ENCODE measurements at regions not wholly inside any gene's neighbourhood (a gene's known extent, or its start where the extent isn't known, plus 50 kb on each side); places are given as distances from the start of the nearest gene placed in this dataset.

DNA sequence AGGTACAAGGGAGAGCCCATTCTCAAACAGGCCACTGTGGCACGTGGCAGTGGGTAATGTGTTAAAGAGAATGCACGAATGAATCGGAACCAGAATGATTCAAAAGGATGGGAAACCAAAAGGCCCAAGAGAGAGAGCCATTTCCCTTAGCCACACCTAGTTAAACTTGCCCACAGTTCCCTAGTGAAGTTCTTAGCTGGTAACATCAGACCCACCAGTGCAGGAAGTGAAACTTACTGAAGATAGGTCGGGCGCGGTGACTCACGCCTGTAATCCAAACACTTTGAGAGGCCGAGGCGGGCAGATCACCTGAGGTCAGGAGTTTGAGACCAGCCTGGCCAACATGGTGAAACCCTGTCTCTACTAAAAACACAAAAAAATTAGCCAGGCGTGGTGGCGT lies 97.1 kb downstream of the MEX3B start:
- H3K27ac ChIP-seq, result no peak overlapping the region
- no peaks in the 10 kb centered on the region for H3K4me1 ChIP-seq (ENCODE audit: low read depth, poor library complexity, severe bottlenecking)
- H3K4me2 ChIP-seq, result no peak overlapping the region
- no peak overlapping the region for H3K4me3 ChIP-seq (IDR thresholded peaks at IDR 0.05; ENCODE audit: insufficient read depth, low read depth, low read length)
- H3K9ac ChIP-seq, result no peak overlapping the region
- no peak overlapping the region for H2AFZ ChIP-seq (ENCODE audit: low read depth)
- no peaks in the 10 kb centered on the region for H4K20me1 ChIP-seq (ENCODE audit: insufficient read depth)
- no peaks in the 10 kb centered on the region for H3K36me3 ChIP-seq (ENCODE audit: insufficient read depth)
- no peaks in the 10 kb centered on the region for H3K27me3 ChIP-seq (ENCODE audit: insufficient read depth, low read depth)
- no peaks in the 10 kb centered on the region for H3K79me2 ChIP-seq (ENCODE audit: insufficient read depth, low read depth)
- no peak for TF ChIP-seq CTCF (conservative IDR thresholded peaks at IDR 0.05; ENCODE audit: low read depth, low read length)

- H3K4me1 ChIP-seq (ENCODE audit: low read depth, poor library complexity, severe bottlenecking), result no peaks in the 10 kb centered on the region
- no peaks in the 10 kb centered on the region for H3K27me3 ChIP-seq (ENCODE audit: insufficient read depth, low read depth)
- no peaks in the 10 kb centered on the region for H3K36me3 ChIP-seq (ENCODE audit: insufficient read depth)
- no peak overlapping the region for H3K27ac ChIP-seq
- H4K20me1 ChIP-seq (ENCODE audit: insufficient read depth), result no peaks in the 10 kb centered on the region
- no peak for TF ChIP-seq CTCF (conservative IDR thresholded peaks at IDR 0.05; ENCODE audit: low read depth, low read length)
- H3K79me2 ChIP-seq (ENCODE audit: insufficient read depth, low read depth), result no peaks in the 10 kb centered on the region
- no peak overlapping the region for H3K4me2 ChIP-seq
- no peak overlapping the region for H3K4me3 ChIP-seq (IDR thresholded peaks at IDR 0.05; ENCODE audit: insufficient read depth, low read depth, low read length)
- H3K9ac ChIP-seq, result no peak overlapping the region
- no peak overlapping the region for H2AFZ ChIP-seq (ENCODE audit: low read depth)
These were observed 97.6 kb downstream of the MEX3B start for GRCh38 chr15:81948222-81948621.

DNA sequence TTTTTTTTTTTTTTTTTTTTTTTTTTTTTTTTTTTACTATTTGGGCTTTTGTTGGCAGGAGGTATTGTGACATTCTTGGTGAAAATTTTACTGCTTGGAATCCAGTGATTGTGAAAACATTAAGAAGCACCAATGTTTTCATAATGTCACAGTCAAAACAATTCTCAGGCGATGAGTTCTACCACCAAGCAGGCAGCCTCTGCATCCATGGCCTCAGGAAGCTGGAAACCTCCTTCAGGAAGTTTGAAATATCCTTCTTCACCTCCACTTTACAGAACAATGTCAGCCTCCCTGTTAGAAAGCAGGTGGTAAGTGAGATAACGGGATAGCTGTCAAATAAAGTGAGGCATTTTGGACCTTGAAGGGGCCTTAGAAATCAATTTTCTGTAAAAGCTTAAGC lies 98.3 kb downstream of the MEX3B start:
- H3K36me3 ChIP-seq (ENCODE audit: insufficient read depth), result no peaks in the 10 kb centered on the region
- H3K4me2 ChIP-seq, result no peak overlapping the region
- no peak for TF ChIP-seq CTCF (conservative IDR thresholded peaks at IDR 0.05; ENCODE audit: low read depth, low read length)
- no peak overlapping the region for H3K4me3 ChIP-seq (IDR thresholded peaks at IDR 0.05; ENCODE audit: insufficient read depth, low read depth, low read length)
- no peaks in the 10 kb centered on the region for H3K4me1 ChIP-seq (ENCODE audit: low read depth, poor library complexity, severe bottlenecking)
- no peaks in the 10 kb centered on the region for H4K20me1 ChIP-seq (ENCODE audit: insufficient read depth)
- no peak overlapping the region for H3K27ac ChIP-seq
- no peak overlapping the region for H3K9ac ChIP-seq
- no peak overlapping the region for H2AFZ ChIP-seq (ENCODE audit: low read depth)
- H3K27me3 ChIP-seq (ENCODE audit: insufficient read depth, low read depth), result no peaks in the 10 kb centered on the region
- H3K79me2 ChIP-seq (ENCODE audit: insufficient read depth, low read depth), result no peaks in the 10 kb centered on the region

GRCh38 chr15:81945014-81945615 lies 100.7 kb downstream of the MEX3B start:
- Histone ChIP-seq H3K9ac (no peak overlapping the region), H3K4me1 (ENCODE audit: low read depth, poor library complexity, severe bottlenecking) (no peaks in the 10 kb centered on the region), H4K20me1 (ENCODE audit: insufficient read depth) (no peaks in the 10 kb centered on the region), H3K27ac (no peak overlapping the region), H3K79me2 (ENCODE audit: insufficient read depth, low read depth) (no peaks in the 10 kb centered on the region), H3K36me3 (ENCODE audit: insufficient read depth) (no peaks in the 10 kb centered on the region), H3K4me3 (IDR thresholded peaks at IDR 0.05; ENCODE audit: insufficient read depth, low read depth, low read length) (no peak overlapping the region), H2AFZ (ENCODE audit: low read depth) (no peak overlapping the region), H3K27me3 (ENCODE audit: insufficient read depth, low read depth) (no peaks in the 10 kb centered on the region), H3K4me2 (no peak overlapping the region)
- no peak for TF ChIP-seq CTCF (conservative IDR thresholded peaks at IDR 0.05; ENCODE audit: low read depth, low read length)

Data from KMS-11 (cell line).